ENCODE measurements at regions not wholly inside any gene's neighbourhood (a gene's known extent, or its start where the extent isn't known, plus 50 kb on each side); places are given as distances from the start of the nearest gene placed in this dataset.
"Not testable (repeated sequence)": the region's sequence is repeated elsewhere in the genome, so short reads cannot be mapped to it uniquely, and the experiment has no call there.

DNA sequence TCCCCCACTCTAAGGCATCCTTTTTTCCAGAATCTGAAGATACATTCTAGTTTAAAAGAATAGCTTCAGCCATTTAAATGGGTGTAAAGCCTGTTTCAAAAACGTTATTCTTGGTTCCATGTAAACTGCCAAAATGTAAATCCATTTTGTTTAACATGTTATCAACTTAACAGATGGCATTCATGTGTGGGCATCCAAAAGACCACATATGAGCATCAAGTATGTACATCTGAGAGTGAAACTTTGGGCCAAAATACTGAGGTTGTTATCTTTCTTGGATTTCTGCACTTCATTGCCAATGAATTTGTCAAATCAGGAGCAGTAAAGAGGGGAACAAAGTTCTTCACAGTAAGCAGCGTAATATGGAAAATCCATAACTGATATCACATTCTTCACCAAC is 395.4 kb downstream of the ZNF804A start:
- DNase-seq: no peak

DNA sequence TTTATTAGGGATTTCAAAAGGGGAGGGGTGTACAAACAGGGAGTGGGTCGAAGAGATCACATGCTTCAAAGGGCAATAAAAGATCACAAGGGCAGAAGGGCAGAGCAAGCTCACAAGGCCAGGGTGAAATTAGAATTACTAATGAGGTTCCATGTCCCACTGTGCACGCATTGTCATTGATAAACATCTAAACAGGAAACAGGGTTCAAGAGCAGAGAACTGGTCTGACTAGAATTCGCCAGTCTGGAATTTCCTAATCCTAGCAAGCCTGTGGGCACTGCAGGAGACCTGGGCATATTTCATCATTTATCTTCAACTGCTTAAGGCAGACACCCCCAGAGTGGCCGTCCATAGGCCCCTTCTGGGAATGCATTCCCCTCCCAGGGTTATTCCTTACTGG is 408.2 kb downstream of the ZNF804A start:
- DNase-seq: no peak

DNA sequence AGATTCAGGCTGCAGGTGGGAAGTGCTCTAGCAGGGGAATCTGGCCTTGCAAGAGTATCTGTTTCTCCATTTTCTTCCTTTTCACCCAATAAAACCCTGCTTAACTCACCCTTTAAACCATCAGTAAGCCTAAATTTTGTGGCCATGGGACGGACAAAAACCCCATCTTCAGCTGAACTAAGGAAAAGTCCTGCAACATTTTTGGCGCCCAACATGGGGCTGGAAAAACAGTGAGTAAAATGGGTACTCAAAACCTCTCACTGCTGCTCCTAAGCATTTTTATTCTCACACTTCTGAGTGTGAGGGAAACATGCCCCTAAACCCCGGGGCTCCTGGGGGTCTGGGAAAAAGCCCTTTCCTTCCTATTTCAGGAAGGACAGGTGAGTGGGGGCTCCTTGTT is 414.3 kb downstream of the ZNF804A start:
- no peak for DNase-seq

DNA sequence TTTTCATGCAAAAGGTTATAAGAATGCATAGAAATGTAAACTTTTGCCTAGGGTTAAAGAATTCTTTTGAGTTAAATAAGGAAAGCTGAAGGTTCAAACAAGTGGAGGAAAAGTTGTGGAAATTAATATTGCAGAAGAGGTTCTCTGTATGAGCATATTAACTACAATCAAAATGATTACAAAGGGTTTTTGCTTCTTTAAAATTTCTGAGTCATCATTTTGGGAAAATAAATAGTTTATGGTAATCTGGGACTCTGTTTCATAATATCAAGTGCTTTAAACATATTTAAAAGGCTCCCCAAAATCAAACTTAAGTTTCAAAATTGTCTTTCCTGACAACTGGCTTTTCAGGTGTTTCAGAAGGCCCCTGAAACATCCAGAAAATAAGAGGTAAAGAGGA is 415.7 kb downstream of the ZNF804A start:
- DNase-seq: no peak

DNA sequence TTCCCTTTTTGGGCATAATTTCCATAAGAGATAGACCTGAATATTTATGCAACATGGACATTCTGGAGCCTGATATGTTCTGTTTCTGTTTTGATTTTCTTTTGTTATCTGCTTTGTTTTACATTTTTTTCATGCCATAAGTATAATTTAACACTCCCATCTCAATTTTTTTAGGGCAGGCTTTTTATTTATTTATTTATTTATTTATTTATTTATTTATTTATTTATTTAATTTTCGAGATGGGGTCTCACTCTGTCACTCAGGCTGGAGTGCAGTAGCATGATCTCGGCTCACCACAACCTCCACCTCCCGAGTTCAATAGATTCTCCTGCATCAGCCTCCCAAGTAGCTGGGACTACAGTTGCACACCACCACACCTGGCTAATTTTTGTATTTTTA is 427.6 kb downstream of the ZNF804A start:
- not testable (repeated sequence) for DNase-seq

DNA sequence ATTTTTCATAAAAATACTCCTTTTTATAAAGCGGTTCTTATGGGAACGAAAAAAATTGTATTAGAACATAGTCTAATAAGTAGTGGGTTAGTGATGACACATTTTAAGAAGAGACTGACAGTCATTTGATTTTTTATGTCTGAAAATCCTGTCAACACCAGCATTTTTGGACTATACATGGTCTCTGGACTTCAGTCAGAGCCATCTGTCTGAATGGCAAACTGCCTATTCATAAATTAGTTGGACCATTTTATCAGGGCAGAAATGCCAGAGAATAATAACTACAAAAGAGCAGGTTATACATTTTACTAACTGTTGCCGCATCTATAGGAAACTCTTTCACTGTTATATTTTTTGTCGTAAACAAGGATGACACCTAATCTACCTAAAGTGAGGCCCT is 437.6 kb downstream of the ZNF804A start:
- no peak for DNase-seq

DNA sequence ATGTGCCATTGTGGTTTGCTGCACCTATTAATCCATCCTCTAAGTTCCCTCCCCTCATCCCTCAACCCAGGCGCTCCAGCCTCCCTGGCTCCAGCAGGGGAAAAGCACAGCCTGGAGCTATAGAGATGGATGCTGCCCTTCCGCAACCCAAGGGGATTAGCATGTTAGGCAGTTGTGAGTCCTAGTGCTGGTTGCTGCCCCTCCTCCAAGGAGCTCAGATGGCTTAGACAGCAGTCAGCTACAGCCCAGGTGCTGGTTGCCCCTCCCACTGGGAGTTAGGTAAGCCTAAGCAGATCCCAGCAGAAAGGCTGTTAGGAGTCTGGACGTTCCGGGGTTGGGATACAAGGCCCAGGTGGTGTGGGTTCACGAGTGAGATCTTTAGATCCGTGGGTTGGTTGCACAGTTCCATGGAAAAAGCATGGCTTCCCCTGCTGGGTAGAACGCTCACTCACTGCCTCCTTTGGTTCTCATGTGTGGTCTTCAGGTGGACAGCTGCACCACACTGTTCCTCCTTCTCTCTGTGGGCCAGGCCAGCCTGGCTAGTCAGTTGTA is 446.1 kb downstream of the ZNF804A start:
- DNase-seq: no peak

DNA sequence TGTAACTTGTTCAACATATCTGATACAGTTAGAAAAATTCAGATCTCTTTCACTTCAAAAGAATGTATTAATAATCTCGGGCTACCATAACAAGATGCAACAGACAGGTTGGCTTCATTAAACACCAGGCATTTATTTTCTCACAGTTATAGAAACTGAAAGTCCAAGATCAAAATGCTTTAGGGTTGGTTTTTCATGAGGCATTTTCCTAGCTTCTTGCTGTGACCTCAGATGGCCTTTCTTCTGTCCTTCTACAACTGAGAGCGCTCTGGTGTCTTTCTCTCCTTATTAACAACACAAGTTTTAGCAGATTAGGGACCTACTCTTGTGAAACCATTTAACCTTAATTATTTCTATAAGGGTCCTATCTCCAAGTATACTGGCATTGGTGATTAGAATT is 452.5 kb downstream of the ZNF804A start:
- no peak for DNase-seq

DNA sequence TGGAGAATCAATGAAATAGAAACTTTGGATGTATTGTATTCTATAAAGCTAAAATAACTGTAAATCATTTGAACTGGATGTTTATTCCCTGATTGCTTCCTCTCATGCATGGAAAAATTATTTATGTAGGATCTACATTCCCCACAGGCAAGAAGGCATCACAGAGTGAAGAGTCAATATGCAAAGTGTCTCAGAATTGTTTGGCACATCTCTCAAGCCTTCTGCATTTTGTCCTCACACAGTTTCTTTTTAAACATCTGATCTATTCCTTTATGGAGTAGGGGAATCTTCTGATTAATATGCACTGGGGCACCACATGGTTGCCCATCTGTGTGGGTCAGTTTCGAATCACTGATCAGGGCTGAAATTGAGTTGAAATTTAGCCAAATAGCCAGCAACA is 465.4 kb downstream of the ZNF804A start:
- no peak for DNase-seq

DNA sequence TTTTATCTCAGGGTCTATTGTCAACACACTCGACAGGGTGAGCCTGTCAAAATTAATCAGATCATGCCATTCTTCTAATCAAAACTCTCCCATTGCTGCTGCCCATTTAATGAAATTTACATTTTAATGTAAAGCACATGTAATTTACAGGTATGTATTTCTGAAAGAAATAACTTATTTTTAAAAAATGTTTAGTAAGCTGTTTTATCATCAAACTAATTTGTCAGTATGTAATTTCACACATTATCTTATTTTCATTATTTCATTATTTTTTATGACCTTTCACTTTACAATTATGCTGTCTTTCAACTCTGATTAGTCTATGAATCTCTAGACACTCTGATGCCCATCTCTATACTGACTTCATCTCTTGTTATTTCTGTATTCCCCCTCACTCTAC is 467.8 kb downstream of the ZNF804A start:
- DNase-seq: no peak

DNA sequence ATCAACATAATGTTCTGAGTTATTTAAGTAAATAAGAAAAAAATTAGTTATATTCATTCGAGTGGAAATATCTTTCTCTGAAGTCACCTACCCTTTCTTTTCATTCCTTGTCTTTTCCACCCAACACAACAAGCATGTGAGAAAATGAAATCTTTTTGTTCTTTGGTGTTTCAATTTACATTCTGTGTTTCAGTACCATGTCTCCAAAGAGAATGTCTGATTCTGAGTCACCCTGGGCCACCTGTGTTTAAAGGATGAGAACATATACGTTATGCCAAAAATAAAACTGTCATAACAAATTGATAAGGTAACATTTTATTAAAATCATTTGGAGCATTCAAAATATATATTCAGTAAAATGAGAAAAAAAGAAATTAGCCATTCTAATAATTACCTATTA is 470.8 kb downstream of the ZNF804A start:
- DNase-seq: no peak

DNA sequence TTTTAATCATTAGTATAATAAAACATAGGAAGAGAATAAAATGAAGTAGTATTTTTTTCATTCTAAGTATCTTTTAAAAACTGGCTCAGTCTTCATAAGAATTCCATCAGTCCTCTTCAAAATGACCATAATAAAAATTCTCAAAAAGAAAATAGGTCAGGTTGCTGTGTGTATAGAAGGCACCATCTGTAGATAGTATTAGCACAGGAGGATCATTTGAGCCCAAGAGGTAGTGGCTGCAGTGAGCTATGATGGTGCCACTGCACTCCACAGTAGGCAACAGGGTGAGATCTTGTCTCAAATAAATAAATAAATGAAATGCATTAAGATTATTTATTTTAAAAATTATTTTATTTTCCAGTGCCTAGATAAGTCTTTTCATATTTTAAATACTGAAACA is 475.8 kb downstream of the ZNF804A start:
- no peak for DNase-seq

DNA sequence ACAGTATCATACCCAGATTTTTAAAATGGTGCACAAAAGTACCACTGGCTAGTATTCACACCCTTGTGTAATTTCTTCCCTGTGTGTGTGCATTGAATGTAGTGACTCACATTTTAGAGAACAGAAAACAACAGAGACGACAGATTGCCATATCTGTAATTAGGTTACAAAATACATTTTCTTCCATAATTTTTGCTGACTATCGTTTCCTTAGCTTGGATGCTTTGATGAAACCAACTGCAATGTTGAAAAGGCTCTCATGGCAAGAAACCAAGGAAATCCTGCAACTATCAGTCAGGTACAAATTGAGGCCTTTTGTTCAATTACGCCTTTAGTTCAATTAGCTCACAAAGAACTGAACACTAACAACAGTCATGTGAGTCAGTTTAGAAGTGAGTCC is 484.4 kb downstream of the ZNF804A start:
- DNase-seq: no peak

DNA sequence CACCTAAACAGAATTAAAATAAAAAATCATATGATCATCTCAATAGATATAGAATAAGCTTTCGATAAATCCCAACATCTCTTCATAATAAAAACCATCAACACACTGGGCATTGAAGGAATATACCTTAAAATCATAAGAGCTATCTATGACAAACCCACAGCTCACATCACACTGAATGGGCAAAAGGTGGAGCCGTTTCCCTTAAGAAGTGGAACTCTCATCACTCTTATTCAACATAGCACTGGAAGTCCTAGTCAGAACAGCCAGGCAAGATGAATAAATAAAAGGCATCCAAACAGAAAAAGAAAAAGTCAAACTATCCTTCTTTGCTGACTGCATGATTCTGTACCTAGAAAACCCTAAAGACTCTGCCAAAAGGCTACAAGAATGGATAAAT is 510.3 kb downstream of the ZNF804A start:
- DNase-seq: no peak

DNA sequence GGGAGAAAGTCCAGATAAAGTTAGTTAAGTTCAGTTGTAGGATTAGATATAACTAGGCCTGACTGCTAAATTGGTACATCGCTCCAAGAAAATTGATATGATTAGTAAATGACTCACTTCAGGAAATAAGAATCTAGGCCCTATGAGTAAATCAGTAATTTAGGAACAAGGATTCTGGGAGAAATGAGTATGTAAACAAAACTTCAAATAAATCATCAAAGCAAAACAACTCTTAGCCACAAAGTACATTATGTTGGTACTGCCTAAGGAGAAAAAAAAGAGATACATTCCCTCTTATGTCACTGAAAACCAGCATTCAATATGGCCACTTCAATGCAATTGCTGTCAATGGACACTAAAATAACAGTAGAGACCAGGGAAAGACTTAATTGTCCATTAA is 529.1 kb downstream of the ZNF804A start:
- no peak for DNase-seq

DNA sequence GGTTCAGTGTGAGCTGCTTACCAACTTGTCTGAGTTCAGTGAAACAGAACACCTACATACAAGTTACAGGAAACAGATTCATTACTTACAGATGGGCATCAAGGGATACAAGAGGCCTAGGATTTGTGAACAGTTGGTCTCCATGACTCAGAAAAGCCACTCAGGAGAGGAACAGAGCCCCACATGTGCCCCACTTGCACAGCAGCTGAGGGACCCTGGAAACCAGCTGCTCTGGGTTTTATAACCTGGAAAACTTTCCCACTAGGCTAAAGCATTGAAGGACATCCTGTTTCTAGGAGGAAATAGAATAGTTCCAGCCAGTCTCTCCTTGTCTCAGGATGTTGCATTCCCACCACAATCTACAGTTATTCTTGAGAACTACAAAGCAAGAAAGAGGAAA is 530.0 kb downstream of the ZNF804A start:
- DNase-seq: no peak

DNA sequence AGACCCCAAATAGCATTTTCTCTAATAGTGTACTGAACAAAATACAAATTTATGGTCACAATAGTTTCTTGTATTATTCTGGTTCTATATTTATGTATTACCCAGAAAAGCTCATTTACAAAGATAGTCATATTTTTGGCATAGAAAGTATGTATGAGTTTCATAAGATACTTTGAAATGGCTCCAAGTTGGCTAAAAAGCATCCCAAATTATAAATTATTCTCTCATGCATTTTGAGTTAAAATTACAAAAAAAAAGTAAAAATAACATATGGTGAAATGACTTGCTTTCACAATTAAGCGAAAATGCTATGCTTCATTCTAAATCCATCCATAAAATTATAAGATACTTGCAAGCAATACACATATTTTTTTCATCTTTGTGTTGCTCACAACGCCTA is 530.7 kb downstream of the ZNF804A start:
- no peak for DNase-seq

DNA sequence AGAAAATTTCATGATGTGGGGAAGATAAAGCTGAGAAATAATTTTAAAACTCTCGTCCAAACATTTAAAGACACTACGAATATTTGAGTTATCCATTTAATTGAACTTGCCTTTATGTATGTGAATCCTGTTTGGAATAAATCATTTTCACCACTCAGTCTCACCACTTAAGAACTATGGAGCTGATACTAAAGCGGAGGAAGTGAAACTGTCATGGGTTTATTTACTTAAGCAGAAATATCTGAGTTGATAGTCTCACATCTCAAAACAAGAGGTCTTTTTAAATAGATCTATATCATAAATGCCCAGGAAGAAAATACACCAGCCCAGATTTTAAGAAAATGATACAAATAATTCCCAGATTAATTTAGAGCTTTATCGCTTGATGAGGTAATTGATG is 532.4 kb downstream of the ZNF804A start:
- DNase-seq: no peak

DNA sequence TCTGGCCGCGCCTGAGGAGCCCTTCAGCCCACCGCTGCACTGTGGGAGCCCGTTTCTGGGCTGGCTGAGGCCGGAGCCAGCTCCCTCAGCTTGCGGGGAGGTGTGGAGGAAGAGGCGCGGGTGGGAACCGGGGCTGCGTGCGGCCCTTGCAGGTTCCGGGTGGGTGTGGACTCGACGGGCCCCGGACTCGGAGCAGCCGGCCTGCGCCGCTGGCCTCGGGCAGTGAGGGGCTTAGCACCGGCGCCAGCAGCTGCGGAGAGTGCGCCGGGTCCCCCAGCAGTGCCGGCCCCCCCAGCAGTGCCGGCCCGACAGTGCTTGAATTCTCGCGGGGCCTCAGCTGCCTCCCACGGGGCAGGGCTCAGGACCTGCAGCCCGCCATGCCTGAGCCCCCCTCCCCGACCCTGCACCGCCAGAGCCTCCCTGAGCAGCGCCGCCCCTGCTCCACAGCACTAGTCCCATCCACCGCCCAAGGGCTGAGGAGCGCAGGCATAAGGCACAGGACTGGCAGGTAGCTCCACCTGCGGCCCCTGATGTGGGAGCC is 534.2 kb downstream of the ZNF804A start:
- DNase-seq: no peak

DNA sequence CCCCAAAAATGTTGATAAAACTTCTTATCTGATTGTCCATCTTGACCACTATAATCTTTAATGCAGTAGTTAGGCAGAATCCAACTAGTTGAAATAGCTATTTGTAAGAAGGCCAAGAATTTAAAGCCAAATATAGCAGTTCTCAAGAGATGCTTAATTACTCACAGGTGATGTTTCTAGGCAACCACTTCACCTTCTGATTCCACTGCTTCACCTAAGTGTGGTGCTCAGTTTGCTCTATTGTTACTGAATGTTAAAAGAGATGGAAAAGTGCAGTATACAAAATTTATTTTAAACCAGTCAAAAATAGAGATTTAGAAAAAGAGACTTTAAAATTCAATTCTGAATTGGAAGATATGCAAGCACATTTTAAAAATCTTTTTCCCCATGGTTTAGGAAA is 539.4 kb downstream of the ZNF804A start:
- DNase-seq: no peak

DNA sequence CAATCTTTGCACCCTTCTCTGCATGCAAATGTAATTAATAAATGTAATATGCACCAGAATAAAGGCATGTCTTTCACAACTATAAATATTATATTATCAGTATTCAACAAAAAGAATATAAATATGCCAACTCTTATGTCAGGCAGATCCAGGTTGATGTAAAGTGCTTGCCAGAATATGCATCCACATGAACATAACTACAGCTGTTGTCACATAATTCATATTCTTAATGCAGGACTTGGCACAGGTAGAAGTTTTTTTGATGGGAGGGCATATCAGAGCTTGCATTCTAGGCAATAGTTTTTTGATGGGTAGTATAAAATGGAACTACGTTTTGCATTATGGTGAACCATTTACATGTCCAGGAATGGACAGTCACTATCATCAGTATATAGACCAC is 544.3 kb downstream of the ZNF804A start:
- no peak for DNase-seq

DNA sequence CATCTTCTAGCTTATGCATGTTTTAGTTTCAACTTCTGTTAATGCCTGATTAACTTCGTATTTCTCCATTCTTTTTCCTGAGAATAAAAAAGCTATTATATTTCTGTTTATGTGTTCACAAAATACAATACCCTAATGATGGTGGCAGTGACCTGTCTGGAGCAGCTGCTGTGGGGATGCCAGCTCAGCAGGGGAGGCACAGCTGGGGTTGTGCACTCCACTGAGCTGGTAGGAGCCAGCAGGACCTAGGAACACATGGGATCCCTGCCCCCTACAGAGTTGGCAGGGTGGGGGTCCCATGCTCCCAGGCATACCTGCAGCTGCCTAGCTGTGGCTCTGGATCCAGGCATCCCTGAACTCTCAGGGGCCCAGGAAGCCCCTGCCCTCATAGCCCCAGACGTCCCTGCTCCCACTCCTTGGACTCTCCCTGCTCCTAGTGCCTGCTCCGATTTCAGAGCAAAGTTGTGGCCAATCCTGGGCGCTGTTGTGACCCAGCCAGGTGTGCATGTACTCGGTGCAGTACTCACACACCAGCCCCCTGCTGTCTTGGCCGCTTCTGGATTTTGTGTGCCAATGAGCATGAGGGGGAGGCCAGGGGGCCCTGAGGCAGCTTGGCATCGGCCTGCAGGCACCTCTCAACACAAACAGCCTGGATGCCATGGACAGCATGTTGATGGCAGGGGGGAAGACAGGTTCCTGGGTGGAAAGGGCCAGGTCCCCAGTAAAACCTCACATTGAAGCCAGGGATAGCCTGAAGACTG is 546.0 kb downstream of the ZNF804A start:
- DNase-seq: no peak

DNA sequence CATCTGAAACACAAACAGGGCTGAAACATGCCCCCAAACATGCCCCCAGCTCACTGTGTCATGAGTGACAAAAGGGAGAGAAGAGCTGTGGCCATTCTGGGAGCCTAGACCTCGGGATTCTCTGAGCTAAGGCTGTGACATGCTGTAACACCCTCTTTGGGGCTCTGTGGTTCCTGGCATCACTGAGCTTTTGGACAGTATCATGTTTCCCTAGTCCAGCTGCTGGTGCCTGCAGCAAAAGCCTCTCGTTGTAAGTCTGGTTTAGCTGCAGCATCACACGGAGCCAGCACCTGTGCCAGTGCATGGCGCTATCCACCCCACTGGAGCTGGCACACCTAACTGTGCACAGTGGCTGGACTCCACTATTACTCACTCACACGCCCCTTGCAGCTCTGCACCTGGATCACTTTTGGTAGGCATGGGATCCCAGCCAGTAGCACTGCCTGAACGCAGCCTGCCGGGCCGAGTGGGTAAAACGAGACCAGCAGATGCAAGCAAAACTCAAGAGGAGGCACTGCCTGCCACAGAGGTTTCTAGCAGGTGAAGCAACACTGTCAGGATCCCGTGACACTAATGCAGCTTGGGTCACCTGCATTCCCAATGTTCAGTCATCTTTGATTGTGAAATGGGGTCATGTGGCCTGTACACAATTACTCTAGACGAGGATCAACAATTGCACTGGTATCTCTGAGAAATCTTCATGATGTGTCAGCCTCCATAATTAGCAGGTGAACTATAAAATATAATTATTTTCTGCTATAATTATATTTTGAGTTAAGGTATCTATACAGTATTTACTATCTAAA is 547.2 kb downstream of the ZNF804A start:
- DNase-seq: no peak

DNA sequence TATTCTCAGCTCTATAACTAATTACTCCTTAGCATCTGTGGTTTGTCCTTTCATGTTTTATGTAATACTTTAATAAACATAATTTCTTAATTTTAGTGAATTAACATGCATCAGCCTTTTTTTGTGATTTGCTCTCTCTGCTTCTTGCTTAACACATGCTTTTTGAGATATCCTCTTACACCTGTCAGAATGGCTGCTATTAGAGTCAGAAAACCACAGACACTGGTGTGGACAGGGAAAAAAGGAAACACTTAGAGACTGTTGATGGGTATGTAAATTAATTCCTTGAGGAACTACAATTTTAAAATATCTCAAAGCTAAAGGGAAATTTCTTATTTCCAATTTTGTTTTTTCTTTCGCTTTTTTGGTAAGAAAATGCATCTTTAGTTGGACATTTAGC is 549.0 kb downstream of the ZNF804A start:
- DNase-seq: no peak
